Osteoblast (primary cell): ENCODE measurements at regions not wholly inside any gene's neighbourhood (a gene's known extent, or its start where the extent isn't known, plus 50 kb on each side); places are given as distances from the start of the nearest gene placed in this dataset.
A peak's percentile ranks its signal among the peaks of the same experiment; 100 is the strongest.

ENCODE experiments used
- DNase-seq: peaks from one replicate; pipeline ENCODE4 v3.0.0; 2011; ENCODE audit warnings: low spot score, mixed read lengths; ENCODE audit not compliant: insufficient read length; ENCODE audit errors: missing footprints
- H2AFZ ChIP-seq: 2 replicates; pipeline ENCODE4 v1.6.0; 2011; ENCODE audit warnings: mild to moderate bottlenecking, low read length
- H3K27ac ChIP-seq: 2 replicates; pipeline ENCODE4 v1.5.1; 2011; ENCODE audit warnings: mild to moderate bottlenecking, low read depth, low read length, moderate library complexity
- H3K27me3 ChIP-seq: 2 replicates; pipeline ENCODE4 v1.6.0; 2012; ENCODE audit warnings: mild to moderate bottlenecking, control low read depth, inconsistent platforms, low read length, moderate library complexity; ENCODE audit not compliant: insufficient read depth
- H3K36me3 ChIP-seq: 2 replicates; pipeline ENCODE4 v1.5.1; 2011; ENCODE audit warnings: mild to moderate bottlenecking, low read length, control low read depth, moderate library complexity; ENCODE audit not compliant: insufficient read depth
- H3K4me1 ChIP-seq: 2 replicates; pipeline ENCODE4 v1.5.1; 2011; ENCODE audit warnings: mild to moderate bottlenecking, low read length, control low read depth, moderate library complexity; ENCODE audit not compliant: insufficient read depth
- H3K4me2 ChIP-seq: 2 replicates; pipeline ENCODE4 v1.6.0; 2011; ENCODE audit warnings: mild to moderate bottlenecking, low read length; ENCODE audit not compliant: insufficient read depth
- H3K4me3 ChIP-seq: fragments of 200-600 bp; sonication (generic); 3 replicates; pipeline ENCODE4 v1.5.1; 2012; ENCODE audit warnings: mild to moderate bottlenecking, low read length, inconsistent platforms; ENCODE audit not compliant: insufficient read depth
- H3K79me2 ChIP-seq: 2 replicates; pipeline ENCODE4 v1.6.0; 2012; ENCODE audit warnings: mild to moderate bottlenecking, low read length, control low read depth, inconsistent platforms; ENCODE audit not compliant: insufficient read depth
- H3K9me3 ChIP-seq: 2 replicates; pipeline ENCODE4 v1.5.1; 2011; ENCODE audit warnings: low read depth, low read length, control low read depth
- H4K20me1 ChIP-seq: 2 replicates; pipeline ENCODE4 v1.6.0; 2012; ENCODE audit warnings: mild to moderate bottlenecking, low read length, control low read depth; ENCODE audit not compliant: insufficient read depth
- CTCF ChIP-seq: IDR thresholded peaks from 2 replicates; pipeline ENCODE4 v1.5.1; 2011; ENCODE audit warnings: mild to moderate bottlenecking, low read depth, low read length, moderate library complexity; ENCODE audit errors: extremely low read depth

GRCh38 chr4:98202907-98203306, 58.3 kb upstream of the RAP1GDS1 start:
- Histone ChIP-seq H3K4me3 (no peak overlapping the region), H3K36me3 (no peaks in the 10 kb centered on the region), H3K27me3 (no peaks in the 10 kb centered on the region), H3K27ac (no peak overlapping the region), H4K20me1 (no peaks in the 10 kb centered on the region), H2AFZ (no peak overlapping the region), H3K79me2 (no peaks in the 10 kb centered on the region), H3K4me1 (no peaks in the 10 kb centered on the region), H3K4me2 (no peak overlapping the region), H3K9me3 (no peaks in the 10 kb centered on the region)
- no peak for DNase-seq
- TF ChIP-seq CTCF, result no peak

- Histone ChIP-seq H2AFZ (no peak overlapping the region), H3K4me3 (no peak overlapping the region), H3K36me3 (no peaks in the 10 kb centered on the region), H3K9me3 (no peaks in the 10 kb centered on the region), H3K79me2 (no peaks in the 10 kb centered on the region), H4K20me1 (no peaks in the 10 kb centered on the region), H3K4me1 (no peaks in the 10 kb centered on the region), H3K4me2 (no peak overlapping the region), H3K27ac (no peak overlapping the region), H3K27me3 (no peaks in the 10 kb centered on the region)
- peak; percentile 18 for TF ChIP-seq CTCF
- DNase-seq, result no peak
These were observed 56.0 kb upstream of the STPG2 start for GRCh38 chr4:98199247-98199646.

- H3K4me2 ChIP-seq, result no peak overlapping the region
- no peak overlapping the region for H3K4me3 ChIP-seq
- no peaks in the 10 kb centered on the region for H3K36me3 ChIP-seq
- no peak for TF ChIP-seq CTCF
- no peaks in the 10 kb centered on the region for H3K9me3 ChIP-seq
- H3K27ac ChIP-seq, result no peak overlapping the region
- H4K20me1 ChIP-seq, result no peaks in the 10 kb centered on the region
- H2AFZ ChIP-seq, result no peak overlapping the region
- no peak for DNase-seq
- no peaks in the 10 kb centered on the region for H3K79me2 ChIP-seq
- no peaks in the 10 kb centered on the region for H3K4me1 ChIP-seq
- H3K27me3 ChIP-seq, result no peaks in the 10 kb centered on the region
These were observed 51.7 kb upstream of the STPG2 start for GRCh38 chr4:98195005-98195404.

GRCh38 chr4:98193459-98194105, 50.3 kb upstream of the STPG2 start:
- Histone ChIP-seq H3K4me3 (no peak overlapping the region), H3K79me2 (no peaks in the 10 kb centered on the region), H3K4me2 (no peak overlapping the region), H3K27me3 (no peaks in the 10 kb centered on the region), H3K27ac (no peak overlapping the region), H2AFZ (no peak overlapping the region), H3K36me3 (no peaks in the 10 kb centered on the region), H3K4me1 (no peaks in the 10 kb centered on the region), H4K20me1 (no peaks in the 10 kb centered on the region), H3K9me3 (no peaks in the 10 kb centered on the region)
- DNase-seq, result no peak
- TF ChIP-seq CTCF, result no peak
